GM23248 (cell line): ENCODE measurements at regions not wholly inside any gene's neighbourhood (a gene's known extent, or its start where the extent isn't known, plus 50 kb on each side); places are given as distances from the start of the nearest gene placed in this dataset.

ENCODE experiments used
- EZH2 ChIP-seq: fragments of 200-600 bp; sonication (generic); IDR thresholded peaks from 2 replicates; pipeline ENCODE4 v1.6.1; 2018; ENCODE audit warnings: antibody characterized with exemption, mild to moderate bottlenecking; ENCODE audit not compliant: insufficient read depth, poor library complexity, severe bottlenecking
- EZH2phosphoT487 ChIP-seq: fragments of 200-600 bp; sonication (generic); IDR thresholded peaks from 2 replicates; pipeline ENCODE4 v1.6.1; 2018; ENCODE audit warnings: antibody characterized with exemption, moderate library complexity, mild to moderate bottlenecking, low read depth; ENCODE audit not compliant: insufficient read depth

DNA sequence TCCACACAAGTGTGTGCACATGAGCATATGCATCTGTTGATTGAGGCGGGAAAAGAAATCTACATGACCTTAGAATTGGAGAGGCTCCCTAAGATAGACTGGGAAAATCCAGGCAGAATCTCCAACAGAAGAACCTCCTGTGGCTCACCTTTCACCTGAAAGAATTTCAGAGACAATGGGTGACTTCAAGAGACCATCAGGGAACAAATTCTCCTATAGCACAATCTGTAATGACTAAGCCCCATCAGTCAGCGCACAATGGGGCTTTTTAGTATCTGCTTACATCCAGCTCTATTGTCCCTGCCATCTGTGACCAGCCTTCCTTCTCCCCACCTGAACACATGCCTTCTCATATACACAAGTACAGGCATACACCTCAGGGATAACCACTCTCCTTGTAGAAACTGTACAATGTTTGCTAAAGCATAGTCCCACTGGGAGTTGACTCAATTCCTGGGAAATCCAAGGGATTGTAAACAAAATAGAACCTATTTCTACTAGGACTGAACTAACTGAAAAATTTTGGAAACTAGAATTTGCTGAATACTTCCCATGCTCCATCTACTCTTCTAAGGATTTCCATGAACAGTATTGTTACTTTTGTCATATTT lies 150.8 kb upstream of the STXBP5 start:
- TF ChIP-seq EZH2phosphoT487 (no peak), EZH2 (no peak)
